GM12878 (cell line): ENCODE measurements at regions not wholly inside any gene's neighbourhood (a gene's known extent, or its start where the extent isn't known, plus 50 kb on each side); places are given as distances from the start of the nearest gene placed in this dataset.

Experiments used
- ATAC-seq: fragments of 200-7000 bp; cut with Tn5 transposase; 3 replicates; pipeline ENCODE4 v1.9.1; 2020; ENCODE audit warnings: mild to moderate bottlenecking, moderate library complexity
- BruUV-seq: library from RNA; stranded (reverse); fragments of 400-500 nt; replicated peaks from 2 replicates; lab custom pipeline; 2021; lab: Mats Ljungman, UMichigan
- CTCF ChIA-PET: fragments of 300-600 bp; sonication (Branson Sonifier 250); formaldehyde crosslinking; extraction: SDS; loops from one replicate; lab custom pipeline; 2021; ENCODE audit warnings: inconsistent platforms; lab: Yijun Ruan, JAX
- POLR2A ChIA-PET: fragments of 350-600 bp; formaldehyde crosslinking; extraction: SDS; loops from one replicate; lab custom pipeline; 2021; ENCODE audit warnings: inconsistent platforms; lab: Charles Lee
- RAD21 ChIA-PET: fragments of 300-600 bp; sonication (Branson Sonifier 250); formaldehyde crosslinking; loops from one replicate; lab custom pipeline; 2023; ENCODE audit warnings: antibody characterized with exemption; ENCODE audit not compliant: unreplicated experiment; lab: Charles Lee
- SMC1A ChIA-PET: fragments of 300-600 bp; sonication (Branson Sonifier 250); formaldehyde crosslinking; loops from one replicate; lab custom pipeline; 2023; ENCODE audit not compliant: unreplicated experiment, uncharacterized antibody; lab: Charles Lee
- DNase-seq: peaks from one replicate; pipeline ENCODE4 v3.0.0-alpha.2; 2011; ENCODE audit warnings: low read depth, low spot score
- FAIRE-seq: peaks from 3 replicates; lab custom pipeline; 2011; peaks lifted over from hg19 to GRCh38; lab: Jason Lieb, UNC
- H2AFZ ChIP-seq: 2 replicates; pipeline ENCODE4 v1.6.0; 2011; ENCODE audit warnings: low read depth, low read length, control low read depth; ENCODE audit not compliant: control insufficient read depth
- H3K27ac ChIP-seq: 2 replicates; pipeline ENCODE4 v1.5.1; 2011; ENCODE audit warnings: control low read depth; ENCODE audit not compliant: control insufficient read depth, insufficient read depth
- H3K27me3 ChIP-seq, 2 experiments: replicated peaks in 1 of 2; 2 replicates each; pipeline versions ENCODE4 v1.6.0 to v1.6.1; 2011; ENCODE audit warnings: low read length in 1 of 2; ENCODE audit not compliant: control insufficient read depth in 2 of 2, insufficient read depth in 2 of 2
- H3K36me3 ChIP-seq, 2 experiments: 2 replicates each; pipeline ENCODE4 v1.5.1; 2011; ENCODE audit warnings: low read length in 1 of 2; ENCODE audit not compliant: control insufficient read depth in 2 of 2, insufficient read depth in 2 of 2
- H3K4me1 ChIP-seq: 2 replicates; pipeline ENCODE4 v1.6.1; 2011; ENCODE audit warnings: mild to moderate bottlenecking, low read length, moderate library complexity, mixed read lengths; ENCODE audit not compliant: control insufficient read depth, insufficient read depth
- H3K4me2 ChIP-seq: 2 replicates; pipeline ENCODE4 v1.6.0; 2011; ENCODE audit warnings: control low read depth; ENCODE audit not compliant: control insufficient read depth, insufficient read depth
- H3K4me3 ChIP-seq: fragments of 200-600 bp; sonication (generic); 2 replicates; pipeline ENCODE4 v1.5.1; 2016
- H3K79me2 ChIP-seq: 2 replicates; pipeline ENCODE4 v1.6.0; 2011; ENCODE audit warnings: low read length; ENCODE audit not compliant: control insufficient read depth, insufficient read depth
- H3K9ac ChIP-seq: 2 replicates; pipeline ENCODE4 v1.8.0; 2011; ENCODE audit warnings: low read length, control low read depth, mixed read lengths; ENCODE audit not compliant: control insufficient read depth, insufficient read depth
- H3K9me3 ChIP-seq: replicated peaks from 3 replicates; pipeline ENCODE4 v1.5.1; 2011; ENCODE audit warnings: mild to moderate bottlenecking, low read length; ENCODE audit not compliant: control insufficient read depth, insufficient read depth
- H4K20me1 ChIP-seq: 2 replicates; pipeline ENCODE4 v1.6.0; 2011; ENCODE audit not compliant: control insufficient read depth, insufficient read depth
- BCLAF1 ChIP-seq: fragments of 450-650 bp; IDR thresholded peaks from 2 replicates; pipeline ENCODE4 v1.6.1; 2017; ENCODE audit warnings: antibody characterized with exemption, mild to moderate bottlenecking, moderate library complexity
- EED ChIP-seq: sonication (generic); IDR thresholded peaks from 2 replicates; pipeline ENCODE4 v1.6.1; 2016; ENCODE audit warnings: antibody characterized with exemption, low read depth
- HSF1 ChIP-seq: fragments of 150-350 bp; IDR thresholded peaks from 2 replicates; pipeline ENCODE4 v1.6.1; 2014; ENCODE audit warnings: mild to moderate bottlenecking, low read depth, low read length
- KDM1A ChIP-seq: fragments of 200-600 bp; sonication (generic); IDR thresholded peaks from 2 replicates; pipeline ENCODE4 v1.6.1; 2016; ENCODE audit warnings: borderline replicate concordance
- KLF5 ChIP-seq: fragments of 450-650 bp; IDR thresholded peaks from 2 replicates; pipeline ENCODE4 v1.6.1; 2014; ENCODE audit warnings: mild to moderate bottlenecking; ENCODE audit not compliant: partially characterized antibody
- RB1 ChIP-seq: fragments of 450-650 bp; formaldehyde crosslinking; IDR thresholded peaks from 2 replicates; pipeline ENCODE4 v1.6.1; 2017; ENCODE audit warnings: mild to moderate bottlenecking, borderline replicate concordance
- SRF ChIP-seq, 2 experiments: IDR thresholded peaks; 2 replicates each; pipeline ENCODE4 v1.6.1; 2011; ENCODE audit warnings: low read depth in 2 of 2, low read length in 2 of 2, mild to moderate bottlenecking in 1 of 2, moderate library complexity in 1 of 2
- WGBS: methylation state at CpG from one replicate; pipeline ENCODE4 v1.1.6; 2016; ENCODE audit warnings: low lambda C conversion rate; ENCODE audit not compliant: insufficient replicate concordance, insufficient coverage; ENCODE audit errors: missing lambda C conversion rate; 5-methylcytosine and 5-hydroxymethylcytosine counted together
- in situ Hi-C: fragments of 300-500 bp; cut with MboI; formaldehyde crosslinking; loops from 9 replicates; pipeline ENCODE4 v1.14.3; 2018; ENCODE audit warnings: mixed read lengths
- intact Hi-C: fragments of 100-400 bp; cut with micrococcal nuclease; formaldehyde crosslinking; loops from one replicate; pipeline ENCODE4 v1.14.2; 2022; ENCODE audit not compliant: unreplicated experiment

- intact Hi-C loops (no loop called here), in situ Hi-C loops (no loop called here)
- no peaks in the 10 kb centered on the region for H3K36me3 ChIP-seq
- no peaks in the 10 kb centered on the region for H3K4me1 ChIP-seq
- ATAC-seq (no peak), DNase-seq (no peak), FAIRE-seq (no peak)
- H3K27ac ChIP-seq, result no peak overlapping the region
- ChIA-PET POLR2A (no interaction called here), CTCF (no interaction called here), RAD21 (no interaction called here), SMC1A (no interaction called here)
- H3K4me3 ChIP-seq, result no peak overlapping the region
- TF ChIP-seq EED, result no peak
- TF ChIP-seq SRF (IDR thresholded peaks at IDR 0.05; ENCODE audit: low read depth in 2 of 2, low read length in 2 of 2), result no peak
- TF ChIP-seq KDM1A, result no peak
- no peak for TF ChIP-seq RB1
- no peak for TF ChIP-seq BCLAF1
- TF ChIP-seq HSF1, result no peak
- TF ChIP-seq KLF5, result no peak
- no TSS peak for BruUV-seq
- no peak overlapping the region for H3K4me2 ChIP-seq
- no peak overlapping the region for H2AFZ ChIP-seq
- no peaks in the 10 kb centered on the region for H3K9me3 ChIP-seq
- 11% methylated on average over 4 of the region's 4 CpGs for WGBS
- no peaks in the 10 kb centered on the region for H4K20me1 ChIP-seq
- no peaks in the 10 kb centered on the region for H3K79me2 ChIP-seq
- H3K9ac ChIP-seq, result no peak overlapping the region
- H3K27me3 ChIP-seq, result no peaks in the 10 kb centered on the region
These were observed 203.8 kb downstream of the FAM170A start for GRCh38 chr5:119833176-119833575.
